ENCODE measurements at regions not wholly inside any gene's neighbourhood (a gene's known extent, or its start where the extent isn't known, plus 50 kb on each side); places are given as distances from the start of the nearest gene placed in this dataset.

GRCh38 chr12:116472193-116472592, 87.0 kb upstream of the MAP1LC3B2 start:
- Histone ChIP-seq H3K56ac (ENCODE audit: insufficient read length, low read depth, low read length) (no peak overlapping the region), H3K79me2 (ENCODE audit: insufficient read depth, low read length) (no peaks in the 10 kb centered on the region), H3K23ac (ENCODE audit: insufficient read length, low read depth, low read length) (no peak overlapping the region), H3K23me2 (ENCODE audit: insufficient read length, low read depth, low read length, poor library complexity, severe bottlenecking) (no peaks in the 10 kb centered on the region), H4K8ac (replicated peaks; ENCODE audit: insufficient read length, low read depth, low read length) (no peak overlapping the region), H2BK20ac (ENCODE audit: low read depth, low read length, poor library complexity, severe bottlenecking) (no peak overlapping the region), H2BK5ac (ENCODE audit: insufficient read length, low read length) (no peak overlapping the region), H3K27ac (ENCODE audit: insufficient read length, low read depth, low read length) (no peak overlapping the region), H3K4me1 (ENCODE audit: insufficient read depth, low read length) (no peaks in the 10 kb centered on the region), H3K9me3 (ENCODE audit: control insufficient read depth, low read depth, low read length) (peaks cover 11% of the 10 kb centered on the region), H3K18ac (ENCODE audit: insufficient read length, low read depth, low read length) (no peak overlapping the region), H2AK5ac (ENCODE audit: insufficient read length, low read length) (no peak overlapping the region), H4K5ac (ENCODE audit: insufficient read length, low read depth, low read length) (no peak overlapping the region), H3K14ac (ENCODE audit: insufficient read depth, low read length) (no peak overlapping the region), H3K4me2 (ENCODE audit: insufficient read depth, insufficient read length, low read length) (no peak overlapping the region), H3K9ac (ENCODE audit: extremely low read depth, insufficient read length, low read length) (no peak overlapping the region), H3K27me3 (ENCODE audit: insufficient read depth, low read length) (no peaks in the 10 kb centered on the region), H2BK12ac (ENCODE audit: insufficient read length, low read depth, low read length) (no peak overlapping the region), H2BK120ac (ENCODE audit: low read depth, low read length, poor library complexity, severe bottlenecking) (no peak overlapping the region), H3K4ac (ENCODE audit: low read depth, low read length) (no peak overlapping the region), H3T11ph (ENCODE audit: low read length) (no peak overlapping the region), H3K79me1 (ENCODE audit: insufficient read depth, low read depth, low read length, poor library complexity, severe bottlenecking) (no peaks in the 10 kb centered on the region), H2AFZ (ENCODE audit: low read length) (no peak overlapping the region), H2BK15ac (ENCODE audit: low read depth, low read length) (no peak overlapping the region), H4K20me1 (ENCODE audit: control insufficient read depth, insufficient read depth, insufficient read length) (no peaks in the 10 kb centered on the region), H4K91ac (ENCODE audit: insufficient read length, low read depth, low read length) (no peak overlapping the region)
- no peaks in the 10 kb centered on the region; the same call in none of the 2 replicates for H3K27me3 Mint-ChIP-seq (ENCODE audit: low read depth)
- no peak overlapping the region for H3K4me3 Mint-ChIP-seq
- H3K4me1 Mint-ChIP-seq, result no peaks in the 10 kb centered on the region
- no CpG with 5 or more reads among the region's 4 CpGs for WGBS (ENCODE audit: extremely low coverage, insufficient read length, low lambda C conversion rate)
- no peak for DNase-seq
- peaks cover 12 to 14% of the 10 kb centered on the region in 2 experiments; a peak in 4 of 5 replicates for H3K9me3 Mint-ChIP-seq
- H3K27ac Mint-ChIP-seq, result no peak overlapping the region
- peaks cover 5 to 7% (median 7%) of the 10 kb centered on the region in 3 experiments; a peak in 5 of 7 replicates for H3K36me3 Mint-ChIP-seq (ENCODE audit: insufficient read depth in 1 of 3, low read depth in 3 of 3)
- TF ChIP-seq CTCF (conservative IDR thresholded peaks at IDR 0.05), result no peak
